PC-9 (cell line): ENCODE measurements at regions not wholly inside any gene's neighbourhood (a gene's known extent, or its start where the extent isn't known, plus 50 kb on each side); places are given as distances from the start of the nearest gene placed in this dataset.

Experiments used
- BruUV-seq: library from RNA; stranded (reverse); fragments of 400-500 nt; replicated peaks from 2 replicates; lab custom pipeline; 2021; lab: Mats Ljungman, UMichigan
- CTCF ChIA-PET: fragments of 300-600 bp; sonication (Branson Sonifier 250); formaldehyde crosslinking; loops from one replicate; lab custom pipeline; 2022; ENCODE audit warnings: antibody characterized with exemption; lab: Charles Lee
- POLR2A ChIA-PET: fragments of 300-600 bp; sonication (Branson Sonifier 250); formaldehyde crosslinking; loops from one replicate; lab custom pipeline; 2022; ENCODE audit warnings: antibody characterized with exemption; ENCODE audit not compliant: unreplicated experiment; lab: Charles Lee
- DNase-seq, 2 experiments: peaks; one replicate each; pipeline versions ENCODE4 v3.0.0 to v3.0.0-alpha.2; 2015 to 2022; ENCODE audit warnings: mixed read lengths in 1 of 2
- H2AFZ ChIP-seq: fragments of 200-600 bp; sonication (generic); 2 replicates; pipeline ENCODE4 v1.8.1; 2017; ENCODE audit warnings: antibody characterized with exemption
- H3F3A ChIP-seq: fragments of 200-600 bp; sonication (generic); 2 replicates; pipeline ENCODE4 v1.8.1; 2017; ENCODE audit warnings: antibody characterized with exemption, mild to moderate bottlenecking, low read depth; ENCODE audit not compliant: insufficient read depth
- H3K27ac ChIP-seq: fragments of 200-600 bp; sonication (generic); 2 replicates; pipeline ENCODE4 v1.6.1; 2016; ENCODE audit warnings: mixed run types
- H3K27me3 ChIP-seq: fragments of 200-600 bp; sonication (generic); 2 replicates; pipeline ENCODE4 v1.6.1; 2016; ENCODE audit warnings: low read depth, mixed run types; ENCODE audit not compliant: insufficient read depth
- H3K36me3 ChIP-seq: fragments of 200-600 bp; sonication (generic); 2 replicates; pipeline ENCODE4 v1.6.1; 2016; ENCODE audit warnings: low read depth, mixed run types
- H3K4me1 ChIP-seq: fragments of 200-600 bp; sonication (generic); replicated peaks from 2 replicates; pipeline ENCODE4 v1.6.1; 2016; ENCODE audit warnings: mixed run types; ENCODE audit not compliant: insufficient read depth
- H3K4me2 ChIP-seq: fragments of 200-600 bp; sonication (generic); 2 replicates; pipeline ENCODE4 v1.6.1; 2017; ENCODE audit warnings: mixed run types
- H3K4me3 ChIP-seq: fragments of 200-600 bp; sonication (generic); 2 replicates; pipeline ENCODE4 v1.6.1; 2016; ENCODE audit warnings: mixed run types
- H3K79me2 ChIP-seq: fragments of 200-600 bp; sonication (generic); 2 replicates; pipeline ENCODE4 v1.6.1; 2017; ENCODE audit warnings: low read depth, mixed run types
- H3K9me2 ChIP-seq: fragments of 200-600 bp; sonication (generic); 2 replicates; pipeline ENCODE4 v1.8.1; 2017; ENCODE audit warnings: mild to moderate bottlenecking; ENCODE audit not compliant: insufficient read depth
- H3K9me3 ChIP-seq: fragments of 200-600 bp; sonication (generic); 2 replicates; pipeline ENCODE4 v1.8.1; 2016; ENCODE audit warnings: low read depth; ENCODE audit not compliant: insufficient read depth
- H4K20me1 ChIP-seq: fragments of 200-600 bp; sonication (generic); 2 replicates; pipeline ENCODE4 v1.8.1; 2017; ENCODE audit not compliant: insufficient read depth
- CTCF ChIP-seq: fragments of 200-600 bp; sonication (generic); conservative IDR thresholded peaks from 2 replicates; pipeline ENCODE4 v1.6.1; 2017; ENCODE audit warnings: mixed run types, antibody characterized with exemption, mild to moderate bottlenecking, moderate library complexity
- EZH2 ChIP-seq: fragments of 200-600 bp; sonication (generic); IDR thresholded peaks from 2 replicates; pipeline ENCODE4 v1.8.0; 2017; ENCODE audit warnings: antibody characterized with exemption, low read depth
- intact Hi-C: fragments of 100-400 bp; cut with micrococcal nuclease; formaldehyde crosslinking; loops from one replicate; pipeline ENCODE4 v1.10.0; 2022; ENCODE audit not compliant: unreplicated experiment

- intact Hi-C loops: no loop called here
- Histone ChIP-seq H3K4me3 (no peak overlapping the region), H3F3A (no peaks in the 10 kb centered on the region), H4K20me1 (no peaks in the 10 kb centered on the region), H3K9me3 (no peaks in the 10 kb centered on the region), H3K4me2 (no peak overlapping the region), H3K36me3 (no peaks in the 10 kb centered on the region), H3K4me1 (no peaks in the 10 kb centered on the region), H3K79me2 (no peaks in the 10 kb centered on the region), H3K9me2 (no peaks in the 10 kb centered on the region), H3K27ac (no peak overlapping the region), H2AFZ (no peak overlapping the region), H3K27me3 (no peaks in the 10 kb centered on the region)
- DNase-seq: no peak
- TF ChIP-seq CTCF (no peak), EZH2 (no peak)
- ChIA-PET CTCF (no interaction called here), POLR2A (no interaction called here)
- BruUV-seq: no TSS peak
Observed at GRCh38 chr4:57364255-57364654, 254.1 kb upstream of the IGFBP7 start.

DNA sequence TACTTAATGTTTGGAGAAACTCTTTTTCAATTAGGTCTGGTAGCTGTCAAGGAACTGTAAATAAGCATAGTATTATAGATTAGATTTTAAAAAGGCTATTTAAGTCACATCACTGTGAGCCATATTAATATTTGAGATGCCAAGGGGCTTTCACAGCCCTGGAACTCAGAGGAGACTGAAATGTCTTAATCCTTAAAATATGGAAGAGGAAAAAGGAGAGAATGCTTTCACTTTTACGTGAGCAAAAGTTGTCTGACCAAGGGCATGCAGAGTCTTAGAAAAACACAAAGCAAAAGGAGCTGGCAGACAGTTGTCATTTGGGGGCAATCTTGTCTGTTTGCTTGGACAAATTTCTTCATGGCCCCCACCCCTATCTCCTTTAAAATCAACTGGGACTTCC is 253.2 kb upstream of the IGFBP7 start:
- Histone ChIP-seq H2AFZ (no peak overlapping the region), H3K79me2 (no peaks in the 10 kb centered on the region), H3K9me3 (no peaks in the 10 kb centered on the region), H4K20me1 (no peaks in the 10 kb centered on the region), H3K36me3 (no peaks in the 10 kb centered on the region), H3K4me2 (no peak overlapping the region), H3K4me3 (no peak overlapping the region), H3K4me1 (no peaks in the 10 kb centered on the region), H3F3A (no peaks in the 10 kb centered on the region), H3K9me2 (no peaks in the 10 kb centered on the region), H3K27ac (no peak overlapping the region), H3K27me3 (no peaks in the 10 kb centered on the region)
- no peak for TF ChIP-seq CTCF
- no peak for TF ChIP-seq EZH2
- POLR2A ChIA-PET: no interaction called here
- BruUV-seq: no TSS peak
- intact Hi-C loops: no loop called here
- DNase-seq: no peak
- CTCF ChIA-PET: no interaction called here

DNA sequence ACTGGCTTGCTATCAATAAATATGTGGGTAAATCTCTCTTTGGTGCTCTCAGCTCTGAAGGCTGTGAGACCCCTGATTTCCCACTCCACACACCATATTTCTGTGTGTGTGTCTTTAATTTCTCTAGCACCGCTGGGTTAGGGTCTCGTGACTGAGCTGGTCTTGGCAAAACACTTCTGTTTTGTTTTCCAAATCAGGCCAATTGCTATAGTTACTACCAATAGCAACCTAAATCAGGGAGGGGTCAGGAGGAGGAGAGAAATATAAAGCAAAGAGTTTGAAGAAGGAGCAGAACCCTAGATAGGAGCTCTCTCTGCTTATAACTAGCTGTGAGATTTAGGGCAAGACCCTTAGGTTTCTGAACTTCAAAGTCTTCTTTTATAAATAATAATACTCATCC is 250.5 kb upstream of the IGFBP7 start:
- Histone ChIP-seq H3K4me1 (no peaks in the 10 kb centered on the region), H3K79me2 (no peaks in the 10 kb centered on the region), H3K9me2 (no peaks in the 10 kb centered on the region), H3F3A (no peaks in the 10 kb centered on the region), H3K27ac (no peak overlapping the region), H3K27me3 (no peaks in the 10 kb centered on the region), H3K4me2 (no peak overlapping the region), H4K20me1 (no peaks in the 10 kb centered on the region), H3K36me3 (no peaks in the 10 kb centered on the region), H3K9me3 (no peaks in the 10 kb centered on the region), H3K4me3 (no peak overlapping the region), H2AFZ (no peak overlapping the region)
- intact Hi-C loops: no loop called here
- ChIA-PET POLR2A (no interaction called here), CTCF (no interaction called here)
- no peak for DNase-seq
- no TSS peak for BruUV-seq
- TF ChIP-seq CTCF (no peak), EZH2 (no peak)
